Left lung (tissue), 4 donors: ENCODE measurements at regions not wholly inside any gene's neighbourhood (a gene's known extent, or its start where the extent isn't known, plus 50 kb on each side); places are given as distances from the start of the nearest gene placed in this dataset.
A peak's percentile ranks its signal among the peaks of the same experiment; 100 is the strongest.
"Not testable (repeated sequence)": the region's sequence is repeated elsewhere in the genome, so short reads cannot be mapped to it uniquely, and the experiment has no call there.

ENCODE experiments used
- ATAC-seq: fragments of 200-7000 bp; cut with Tn5 transposase; one replicate; pipeline ENCODE4 v1.9.1; 2020; ENCODE audit warnings: moderate library complexity
- DNase-seq, 4 donors: peaks; one replicate each; pipeline ENCODE4 v3.0.0-alpha.2; 2013 to 2020
- H3K27ac ChIP-seq, 2 donors: fragments of 200-600 bp; sonication (generic) in 1 of 2; one replicate each; pipeline versions ENCODE4 v1.5.0 to v1.8.0; 2020 to 2021
- H3K27me3 ChIP-seq, 2 donors: fragments of 200-600 bp; sonication (generic) in 1 of 2; one replicate each; pipeline versions ENCODE4 v1.5.0 to v1.8.0; 2020 to 2021
- H3K36me3 ChIP-seq, 2 donors: fragments of 200-600 bp; sonication (generic) in 1 of 2; one replicate each; pipeline versions ENCODE4 v1.5.0 to v1.8.0; 2020 to 2021
- H3K4me1 ChIP-seq, 2 donors: fragments of 200-600 bp; one replicate each; pipeline ENCODE4 v1.8.0; 2021
- H3K4me3 ChIP-seq, 2 donors: fragments of 200-600 bp; sonication (generic) in 1 of 2; one replicate each; pipeline versions ENCODE4 v1.5.0 to v1.8.0; 2020 to 2021; ENCODE audit warnings: mild to moderate bottlenecking in 1 of 2
- H3K9me3 ChIP-seq, 2 donors: fragments of 200-600 bp; sonication (generic) in 1 of 2; one replicate each; pipeline versions ENCODE4 v1.5.0 to v1.8.0; 2020 to 2021
- intact Hi-C, 2 donors: fragments of 100-400 bp; cut with DNase I; formaldehyde crosslinking; loops; one replicate each; pipeline versions ENCODE4 v1.11.2 to v1.14.2; 2022
- TF ChIP-seq, protein P1 (sequence below), 2 donors: fragments of 200-600 bp; sonication (generic) in 1 of 2; IDR thresholded peaks; one replicate each; pipeline versions ENCODE4 v1.5.0 to v1.8.0; 2021; ENCODE audit warnings: antibody characterized with exemption in 2 of 2
- donor health status: DM: no; HTN: yes; CAD: no.
- donor health status: DM: no; HTN: no; CAD: no.

- Histone ChIP-seq H3K27ac (peak overlapping the region; percentile 73 to 85), H3K27me3 (no peaks in the 10 kb centered on the region), H3K4me1 (peaks cover 13 to 37% of the 10 kb centered on the region in 2 donors), H3K36me3 (no peaks in the 10 kb centered on the region), H3K9me3 (no peaks in the 10 kb centered on the region), H3K4me3 (no peak overlapping the region)
- ATAC-seq (no peak), DNase-seq (no peak)
- TF ChIP-seq, protein P1, sequence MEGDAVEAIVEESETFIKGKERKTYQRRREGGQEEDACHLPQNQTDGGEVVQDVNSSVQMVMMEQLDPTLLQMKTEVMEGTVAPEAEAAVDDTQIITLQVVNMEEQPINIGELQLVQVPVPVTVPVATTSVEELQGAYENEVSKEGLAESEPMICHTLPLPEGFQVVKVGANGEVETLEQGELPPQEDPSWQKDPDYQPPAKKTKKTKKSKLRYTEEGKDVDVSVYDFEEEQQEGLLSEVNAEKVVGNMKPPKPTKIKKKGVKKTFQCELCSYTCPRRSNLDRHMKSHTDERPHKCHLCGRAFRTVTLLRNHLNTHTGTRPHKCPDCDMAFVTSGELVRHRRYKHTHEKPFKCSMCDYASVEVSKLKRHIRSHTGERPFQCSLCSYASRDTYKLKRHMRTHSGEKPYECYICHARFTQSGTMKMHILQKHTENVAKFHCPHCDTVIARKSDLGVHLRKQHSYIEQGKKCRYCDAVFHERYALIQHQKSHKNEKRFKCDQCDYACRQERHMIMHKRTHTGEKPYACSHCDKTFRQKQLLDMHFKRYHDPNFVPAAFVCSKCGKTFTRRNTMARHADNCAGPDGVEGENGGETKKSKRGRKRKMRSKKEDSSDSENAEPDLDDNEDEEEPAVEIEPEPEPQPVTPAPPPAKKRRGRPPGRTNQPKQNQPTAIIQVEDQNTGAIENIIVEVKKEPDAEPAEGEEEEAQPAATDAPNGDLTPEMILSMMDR (IDR thresholded peaks at IDR 0.05), result no peak
- intact Hi-C loops, result no loop called here
These were observed 97.8 kb upstream of the GSE1 start for GRCh38 chr16:85515319-85515745.

DNA sequence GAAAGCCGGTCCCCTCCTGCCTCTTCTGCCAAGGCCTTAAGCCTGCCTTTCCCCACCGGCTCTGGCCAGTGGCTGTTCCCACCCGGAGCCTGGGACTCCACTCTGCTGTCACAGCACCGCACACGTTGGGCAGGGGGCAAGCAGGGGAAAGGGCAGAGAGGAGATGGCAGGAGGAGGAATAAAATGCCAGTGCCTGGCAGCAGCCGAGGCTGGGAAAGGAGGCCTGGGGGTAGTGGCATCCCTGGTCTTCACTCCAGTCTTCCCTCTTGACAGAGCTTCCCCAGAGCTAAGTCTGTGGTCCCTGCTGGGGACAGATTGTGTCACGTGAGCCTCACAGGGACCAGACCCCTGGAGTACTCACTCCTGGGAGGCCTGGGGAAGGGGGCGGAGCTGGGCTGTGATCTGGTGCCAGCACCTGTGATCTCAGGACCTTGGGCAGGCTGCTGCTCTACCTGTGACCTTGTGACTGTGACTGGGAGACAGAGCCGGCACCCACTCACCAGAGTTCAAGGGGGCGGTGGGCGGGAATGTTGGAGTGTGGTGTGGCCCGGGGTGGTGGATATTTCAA, 97.2 kb upstream of the GSE1 start:
- TF ChIP-seq, protein P1 (IDR thresholded peaks at IDR 0.05), result no peak
- Histone ChIP-seq H3K4me1 (peaks cover 13 to 37% of the 10 kb centered on the region in 2 donors), H3K4me3 (no peak overlapping the region), H3K27me3 (no peaks in the 10 kb centered on the region), H3K36me3 (no peaks in the 10 kb centered on the region), H3K27ac (peak overlapping the region; percentile 73 to 85), H3K9me3 (no peaks in the 10 kb centered on the region)
- ATAC-seq (peak; percentile 62), DNase-seq (peak in 3 of 4 donors; percentile 72 to 82 (median 81))
- intact Hi-C loops, result no loop called here

- no peak for ATAC-seq
- no peak for DNase-seq
- H3K4me1 ChIP-seq, result peaks cover 13 to 46% of the 10 kb centered on the region in 2 donors
- H3K9me3 ChIP-seq, result no peaks in the 10 kb centered on the region
- intact Hi-C loops, result no loop called here
- TF ChIP-seq, protein P1 (IDR thresholded peaks at IDR 0.05), result no peak
- no peaks in the 10 kb centered on the region for H3K36me3 ChIP-seq
- H3K27ac ChIP-seq, result no peak overlapping the region
- H3K27me3 ChIP-seq, result no peaks in the 10 kb centered on the region
- H3K4me3 ChIP-seq, result no peak overlapping the region
These were observed 96.0 kb upstream of the GSE1 start for GRCh38 chr16:85517154-85517553.

GRCh38 chr16:85517563-85518179, 95.5 kb upstream of the GSE1 start:
- Histone ChIP-seq H3K36me3 (no peaks in the 10 kb centered on the region), H3K27me3 (no peaks in the 10 kb centered on the region), H3K9me3 (no peaks in the 10 kb centered on the region), H3K27ac (no peak overlapping the region), H3K4me3 (no peak overlapping the region), H3K4me1 (peaks cover 16 to 49% of the 10 kb centered on the region in 2 donors)
- no peak for ATAC-seq
- DNase-seq, result peak in 1 of 4 donors; percentile 73
- intact Hi-C loops, result no loop called here
- TF ChIP-seq, protein P1 (IDR thresholded peaks at IDR 0.05), result no peak

GRCh38 chr16:85518398-85519049, 94.6 kb upstream of the GSE1 start:
- ATAC-seq (no peak), DNase-seq (no peak)
- TF ChIP-seq, protein P1 (IDR thresholded peaks at IDR 0.05), result no peak
- Histone ChIP-seq H3K4me1 (peaks cover 24 to 55% of the 10 kb centered on the region in 2 donors), H3K4me3 (no peak overlapping the region), H3K27me3 (no peaks in the 10 kb centered on the region), H3K9me3 (no peaks in the 10 kb centered on the region), H3K36me3 (no peaks in the 10 kb centered on the region), H3K27ac (no peak overlapping the region)
- intact Hi-C loops, result no loop called here

- H3K36me3 ChIP-seq, H3K27ac ChIP-seq, H3K4me3 ChIP-seq, DNase-seq, intact Hi-C loops, H3K27me3 ChIP-seq, ATAC-seq, H3K9me3 ChIP-seq: not testable (repeated sequence)
- peaks cover 29 to 55% of the 10 kb centered on the region in 2 donors for H3K4me1 ChIP-seq
These were observed 94.1 kb upstream of the GSE1 start for GRCh38 chr16:85519050-85519440.
